Mesendoderm (in vitro differentiated cells): ENCODE measurements at regions not wholly inside any gene's neighbourhood (a gene's known extent, or its start where the extent isn't known, plus 50 kb on each side); places are given as distances from the start of the nearest gene placed in this dataset.

Experiments used
- DNase-seq: peaks from one replicate; pipeline ENCODE4 v3.0.0; 2013
- H2AK5ac ChIP-seq: 2 replicates; pipeline ENCODE4 v1.6.1; 2013; ENCODE audit warnings: low read length, inconsistent platforms
- H2BK120ac ChIP-seq: 2 replicates; pipeline ENCODE4 v1.6.1; 2013; ENCODE audit warnings: low read depth, mild to moderate bottlenecking, low read length, moderate library complexity, mixed read lengths
- H2BK15ac ChIP-seq: replicated peaks from 2 replicates; pipeline ENCODE4 v1.6.1; 2013; ENCODE audit warnings: low read depth, mild to moderate bottlenecking, moderate library complexity
- H2BK5ac ChIP-seq: 2 replicates; pipeline ENCODE4 v1.6.1; 2013; ENCODE audit warnings: low read length, inconsistent platforms
- H3K18ac ChIP-seq: 2 replicates; pipeline ENCODE4 v1.6.1; 2013; ENCODE audit warnings: mild to moderate bottlenecking, low read length, mixed read lengths
- H3K23ac ChIP-seq: one replicate; pipeline ENCODE4 v1.6.1; 2013; ENCODE audit warnings: low read length
- H3K27ac ChIP-seq: 2 replicates; pipeline ENCODE4 v1.5.1; 2013; ENCODE audit warnings: low read depth, mild to moderate bottlenecking, inconsistent platforms, low read length, moderate library complexity
- H3K27me3 ChIP-seq: 2 replicates; pipeline ENCODE4 v1.6.1; 2013; ENCODE audit warnings: low read length, control low read depth, mild to moderate bottlenecking, inconsistent platforms; ENCODE audit not compliant: insufficient read depth, poor library complexity
- H3K36me3 ChIP-seq: 2 replicates; pipeline ENCODE4 v1.6.1; 2013; ENCODE audit warnings: low read length, inconsistent platforms; ENCODE audit not compliant: control insufficient read depth, insufficient read depth
- H3K4ac ChIP-seq: one replicate; pipeline ENCODE4 v1.6.1; 2013; ENCODE audit warnings: low read depth, mild to moderate bottlenecking, low read length, moderate library complexity
- H3K4me1 ChIP-seq: 2 replicates; pipeline ENCODE4 v1.6.1; 2013; ENCODE audit warnings: low read depth, low read length, inconsistent platforms; ENCODE audit not compliant: control insufficient read depth
- H3K4me2 ChIP-seq: 2 replicates; pipeline ENCODE4 v1.6.1; 2013; ENCODE audit warnings: low read length
- H3K4me3 ChIP-seq: 2 replicates; pipeline ENCODE4 v1.5.1; 2013; ENCODE audit warnings: mild to moderate bottlenecking, low read length
- H3K56ac ChIP-seq: one replicate; pipeline ENCODE4 v1.6.1; 2013; ENCODE audit warnings: low read length
- H3K79me1 ChIP-seq: 2 replicates; pipeline ENCODE4 v1.6.1; 2013; ENCODE audit warnings: low read length, inconsistent platforms
- H3K79me2 ChIP-seq: 2 replicates; pipeline ENCODE4 v1.6.1; 2013; ENCODE audit warnings: mild to moderate bottlenecking, low read length; ENCODE audit not compliant: control insufficient read depth, insufficient read depth
- H3K9ac ChIP-seq: 2 replicates; pipeline ENCODE4 v1.6.1; 2013; ENCODE audit warnings: low read length, inconsistent platforms
- H4K5ac ChIP-seq: one replicate; pipeline ENCODE4 v1.6.1; 2013; ENCODE audit warnings: low read length
- H4K8ac ChIP-seq: one replicate; pipeline ENCODE4 v1.6.1; 2013; ENCODE audit warnings: low read depth, mild to moderate bottlenecking, control low read depth, low read length, moderate library complexity
- WGBS: extraction: QIAGEN DNeasy Blood & Tissue Kit; methylation state at CpG from one replicate; pipeline ENCODE4 v1.1.7; 2013; ENCODE audit warnings: low lambda C conversion rate, missing lambda C conversion rate; ENCODE audit not compliant: insufficient coverage; ENCODE audit errors: extremely low coverage; 5-methylcytosine and 5-hydroxymethylcytosine counted together

GRCh38 chr2:103276869-103277268, 515.0 kb downstream of the TMEM182 start:
- Histone ChIP-seq H3K27me3 (no peaks in the 10 kb centered on the region), H3K23ac (no peak overlapping the region), H3K79me1 (no peaks in the 10 kb centered on the region), H2BK15ac (no peak overlapping the region), H3K36me3 (no peaks in the 10 kb centered on the region), H3K4ac (no peak overlapping the region), H3K18ac (no peak overlapping the region), H3K4me3 (no peak overlapping the region), H3K4me1 (no peaks in the 10 kb centered on the region), H3K27ac (no peak overlapping the region), H2BK120ac (no peak overlapping the region), H3K56ac (no peak overlapping the region), H2AK5ac (no peak overlapping the region), H4K8ac (no peak overlapping the region), H3K79me2 (no peaks in the 10 kb centered on the region), H2BK5ac (no peak overlapping the region), H3K9ac (no peak overlapping the region), H3K4me2 (no peak overlapping the region), H4K5ac (no peak overlapping the region)
- no CpG with 5 or more reads among the region's 2 CpGs for WGBS
- no peak for DNase-seq

GRCh38 chr2:103284750-103285149, 522.9 kb downstream of the TMEM182 start:
- Histone ChIP-seq H4K5ac (no peak overlapping the region), H3K4ac (no peak overlapping the region), H3K23ac (no peak overlapping the region), H2AK5ac (no peak overlapping the region), H3K4me2 (no peak overlapping the region), H3K56ac (no peak overlapping the region), H2BK5ac (no peak overlapping the region), H3K9ac (no peak overlapping the region), H4K8ac (no peak overlapping the region), H3K79me2 (no peaks in the 10 kb centered on the region), H3K4me1 (peaks cover 5% of the 10 kb centered on the region), H3K79me1 (no peaks in the 10 kb centered on the region), H2BK15ac (no peak overlapping the region), H3K36me3 (no peaks in the 10 kb centered on the region), H2BK120ac (no peak overlapping the region), H3K4me3 (no peak overlapping the region), H3K27me3 (no peaks in the 10 kb centered on the region), H3K27ac (no peak overlapping the region), H3K18ac (no peak overlapping the region)
- peak; percentile 53 for DNase-seq
- no CpG with 5 or more reads among the region's 4 CpGs for WGBS

GRCh38 chr2:103285354-103285753, 523.5 kb downstream of the TMEM182 start:
- DNase-seq = no peak
- no CpG with 5 or more reads among the region's 3 CpGs for WGBS
- Histone ChIP-seq H3K18ac (no peak overlapping the region), H3K27me3 (no peaks in the 10 kb centered on the region), H3K4me2 (no peak overlapping the region), H3K4me3 (no peak overlapping the region), H3K36me3 (no peaks in the 10 kb centered on the region), H3K56ac (no peak overlapping the region), H2BK120ac (no peak overlapping the region), H3K23ac (no peak overlapping the region), H4K5ac (no peak overlapping the region), H3K79me2 (no peaks in the 10 kb centered on the region), H3K4me1 (peaks cover 5% of the 10 kb centered on the region), H2BK5ac (no peak overlapping the region), H3K79me1 (no peaks in the 10 kb centered on the region), H3K27ac (no peak overlapping the region), H3K9ac (no peak overlapping the region), H2AK5ac (no peak overlapping the region), H2BK15ac (no peak overlapping the region), H3K4ac (no peak overlapping the region), H4K8ac (no peak overlapping the region)

GRCh38 chr2:103287746-103288145, 525.9 kb downstream of the TMEM182 start:
- no peak overlapping the region for H3K23ac ChIP-seq
- H3K79me2 ChIP-seq = no peaks in the 10 kb centered on the region
- no peak overlapping the region for H4K8ac ChIP-seq
- H2BK120ac ChIP-seq = no peak overlapping the region
- no CpG with 5 or more reads among the region's 4 CpGs for WGBS
- H3K79me1 ChIP-seq = no peaks in the 10 kb centered on the region
- no peak overlapping the region for H2BK15ac ChIP-seq
- H3K4me3 ChIP-seq = no peak overlapping the region
- no peak overlapping the region for H4K5ac ChIP-seq
- H3K27me3 ChIP-seq = no peaks in the 10 kb centered on the region
- no peak overlapping the region for H3K4me2 ChIP-seq
- H2AK5ac ChIP-seq = no peak overlapping the region
- no peak overlapping the region for H3K9ac ChIP-seq
- DNase-seq = no peak
- H3K36me3 ChIP-seq = no peaks in the 10 kb centered on the region
- H3K27ac ChIP-seq = no peak overlapping the region
- H3K4me1 ChIP-seq = peaks cover 5% of the 10 kb centered on the region
- no peak overlapping the region for H3K4ac ChIP-seq
- no peak overlapping the region for H3K56ac ChIP-seq
- H2BK5ac ChIP-seq = no peak overlapping the region
- H3K18ac ChIP-seq = no peak overlapping the region

GRCh38 chr2:103288696-103289095, 526.9 kb downstream of the TMEM182 start:
- no CpG with 5 or more reads among the region's 5 CpGs for WGBS
- no peaks in the 10 kb centered on the region for H3K79me2 ChIP-seq
- H3K36me3 ChIP-seq = no peaks in the 10 kb centered on the region
- H4K5ac ChIP-seq = peak overlapping the region; percentile 81
- H2BK120ac ChIP-seq = no peak overlapping the region
- H4K8ac ChIP-seq = no peak overlapping the region
- H3K4me1 ChIP-seq = peaks cover 12% of the 10 kb centered on the region
- H2BK15ac ChIP-seq = no peak overlapping the region
- H3K56ac ChIP-seq = peak overlapping the region; percentile 59
- H3K79me1 ChIP-seq = no peaks in the 10 kb centered on the region
- H3K9ac ChIP-seq = no peak overlapping the region
- peak overlapping the region; percentile 34 for H3K18ac ChIP-seq
- H2BK5ac ChIP-seq = no peak overlapping the region
- H3K4me2 ChIP-seq = no peak overlapping the region
- DNase-seq = no peak
- no peak overlapping the region for H2AK5ac ChIP-seq
- H3K27me3 ChIP-seq = no peaks in the 10 kb centered on the region
- no peak overlapping the region for H3K23ac ChIP-seq
- no peak overlapping the region for H3K27ac ChIP-seq
- H3K4ac ChIP-seq = peak overlapping the region; percentile 20
- no peak overlapping the region for H3K4me3 ChIP-seq

GRCh38 chr2:103289105-103289725, 527.4 kb downstream of the TMEM182 start:
- Histone ChIP-seq H2BK120ac (no peak overlapping the region), H3K27me3 (no peaks in the 10 kb centered on the region), H3K56ac (peak overlapping the region; percentile 59), H2BK5ac (no peak overlapping the region), H3K4me3 (no peak overlapping the region), H3K18ac (peak overlapping the region; percentile 34), H3K27ac (no peak overlapping the region), H3K23ac (no peak overlapping the region), H3K79me1 (no peaks in the 10 kb centered on the region), H3K9ac (no peak overlapping the region), H2BK15ac (no peak overlapping the region), H3K79me2 (no peaks in the 10 kb centered on the region), H4K8ac (no peak overlapping the region), H3K36me3 (no peaks in the 10 kb centered on the region), H2AK5ac (no peak overlapping the region), H4K5ac (peak overlapping the region; percentile 81), H3K4me1 (peaks cover 12% of the 10 kb centered on the region), H3K4me2 (no peak overlapping the region), H3K4ac (no peak overlapping the region)
- WGBS = no CpG with 5 or more reads among the region's 5 CpGs
- peak; percentile 57 for DNase-seq
